BJ (cell line): ENCODE measurements at regions not wholly inside any gene's neighbourhood (a gene's known extent, or its start where the extent isn't known, plus 50 kb on each side); places are given as distances from the start of the nearest gene placed in this dataset.

Source experiments
- CTCF ChIA-PET: fragments of 350-600 bp; formaldehyde crosslinking; extraction: SDS; loops from one replicate; lab custom pipeline; 2021; ENCODE audit warnings: antibody characterized with exemption, inconsistent platforms; lab: Yijun Ruan, JAX
- POLR2A ChIA-PET: fragments of 300-600 bp; sonication (Branson Sonifier 250); formaldehyde crosslinking; extraction: SDS; loops from one replicate; lab custom pipeline; 2021; ENCODE audit warnings: antibody characterized with exemption; lab: Charles Lee
- DNase-seq: peaks from one replicate; pipeline ENCODE4 v3.0.0-alpha.2; 2011; ENCODE audit warnings: low read depth
- H3K27me3 ChIP-seq: 2 replicates; pipeline ENCODE4 v1.6.0; 2011; ENCODE audit warnings: low read length; ENCODE audit not compliant: control insufficient read depth, insufficient read depth
- H3K36me3 ChIP-seq: 2 replicates; pipeline ENCODE4 v1.5.1; 2011; ENCODE audit warnings: low read length; ENCODE audit not compliant: control insufficient read depth, insufficient read depth
- H3K4me3 ChIP-seq: 2 replicates; pipeline ENCODE4 v1.5.1; 2011; ENCODE audit warnings: low read depth, mild to moderate bottlenecking, control low read depth, low read length
- CTCF ChIP-seq: IDR thresholded peaks from 2 replicates; pipeline ENCODE4 v1.5.1; 2011; ENCODE audit warnings: low read depth, mild to moderate bottlenecking, control low read depth, inconsistent platforms, low read length, moderate library complexity; ENCODE audit not compliant: insufficient read depth

- H3K36me3 ChIP-seq = no peaks in the 10 kb centered on the region
- H3K4me3 ChIP-seq = no peak overlapping the region
- H3K27me3 ChIP-seq = no peaks in the 10 kb centered on the region
- ChIA-PET POLR2A (no interaction called here), CTCF (interaction anchor here (0.7 kb wide), 1 partner anchor 418 kb away, joined by 3 read pairs; no protein-coding TSS in a partner anchor)
- no peak for TF ChIP-seq CTCF
- no peak for DNase-seq
These were observed 388.3 kb upstream of the SMIM21 start for GRCh38 chr18:75815767-75816166.

DNA sequence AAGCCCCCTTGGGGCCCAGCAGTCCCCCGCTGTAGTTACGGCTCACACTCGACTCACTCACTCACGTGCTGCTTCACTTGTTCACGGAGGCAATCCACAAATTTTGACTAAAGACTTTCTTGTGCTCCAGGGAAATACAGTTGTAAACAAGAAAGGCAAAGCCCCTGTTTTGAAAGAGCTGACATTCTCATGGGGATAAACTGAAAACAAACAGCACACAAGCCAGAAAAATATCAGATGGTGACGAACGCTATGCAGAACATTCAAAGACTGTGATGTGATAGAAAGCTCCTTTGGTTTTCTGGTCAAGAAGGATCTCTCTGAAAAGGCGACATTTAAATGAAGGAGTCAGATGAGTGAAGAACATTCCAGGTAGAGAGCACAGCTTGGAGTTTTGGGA, 385.3 kb upstream of the SMIM21 start:
- ChIA-PET CTCF (no interaction called here), POLR2A (no interaction called here)
- no peak for TF ChIP-seq CTCF

GRCh38 chr18:75810961-75811551, 383.6 kb upstream of the SMIM21 start:
- CTCF ChIA-PET = no interaction called here
- Histone ChIP-seq H3K36me3 (no peaks in the 10 kb centered on the region), H3K4me3 (no peak overlapping the region), H3K27me3 (peaks cover 1% of the 10 kb centered on the region; the same call in 1 of the 2 replicates)
- TF ChIP-seq CTCF = no peak
- POLR2A ChIA-PET = no interaction called here
- no peak for DNase-seq

More for the DNA sequence above, 385.3 kb upstream of the SMIM21 start:
- DNase-seq = no peak
- no peaks in the 10 kb centered on the region for H3K36me3 ChIP-seq
- no peak overlapping the region for H3K4me3 ChIP-seq
- H3K27me3 ChIP-seq = peaks cover 1% of the 10 kb centered on the region; the same call in 1 of the 2 replicates

GRCh38 chr18:75810516-75810915, 383.0 kb upstream of the SMIM21 start:
- ChIA-PET CTCF (no interaction called here), POLR2A (no interaction called here)
- no peak overlapping the region for H3K4me3 ChIP-seq
- TF ChIP-seq CTCF = no peak
- H3K36me3 ChIP-seq = no peaks in the 10 kb centered on the region
- peaks cover 1% of the 10 kb centered on the region; the same call in 1 of the 2 replicates for H3K27me3 ChIP-seq
- no peak for DNase-seq

- TF ChIP-seq CTCF = no peak
- Histone ChIP-seq H3K4me3 (no peak overlapping the region), H3K36me3 (no peaks in the 10 kb centered on the region), H3K27me3 (peaks cover 1% of the 10 kb centered on the region; the same call in 1 of the 2 replicates)
- DNase-seq = no peak
- CTCF ChIA-PET = interaction anchor here (0.5 to 0.7 kb wide), 2 partner anchors 12 to 16 kb away, joined by 3 to 5 read pairs; no protein-coding TSS in a partner anchor
- POLR2A ChIA-PET = no interaction called here
These were observed 382.4 kb upstream of the SMIM21 start for GRCh38 chr18:75809926-75810255.
